ENCODE measurements at regions not wholly inside any gene's neighbourhood (a gene's known extent, or its start where the extent isn't known, plus 50 kb on each side); places are given as distances from the start of the nearest gene placed in this dataset.
"Not testable (repeated sequence)": the region's sequence is repeated elsewhere in the genome, so short reads cannot be mapped to it uniquely, and the experiment has no call there.

GRCh38 chr3:26029321-26029720 is 239.4 kb downstream of the OXSM start:
- Histone ChIP-seq H3K9ac (no peak overlapping the region), H3K36me3 (no peaks in the 10 kb centered on the region), H3K9me3 (peaks cover 23% of the 10 kb centered on the region), H3K4me1 (no peaks in the 10 kb centered on the region), H3K27ac (no peak overlapping the region), H3K27me3 (no peaks in the 10 kb centered on the region), H3K4me2 (no peak overlapping the region), H4K20me1 (no peaks in the 10 kb centered on the region), H3K4me3 (no peak overlapping the region)
- no peak for TF ChIP-seq Cebpa-rat (IDR thresholded peaks at IDR 0.05)

GRCh38 chr3:26042126-26042525 is 252.2 kb downstream of the OXSM start:
- H3K4me3 ChIP-seq, H3K36me3 ChIP-seq, H3K9ac ChIP-seq, H3K27me3 ChIP-seq, H3K4me2 ChIP-seq, H3K4me1 ChIP-seq, H4K20me1 ChIP-seq, H3K27ac ChIP-seq: not testable (repeated sequence)
- peaks cover 28% of the 10 kb centered on the region for H3K9me3 ChIP-seq

GRCh38 chr3:26049951-26050350 is 260.1 kb downstream of the OXSM start:
- H3K9me3 ChIP-seq: 0 out of 2 replicates have a peak, but pooled peaks cover 6% of the 10 kb centered on the region
- H3K9ac ChIP-seq: no peak overlapping the region
- H3K27ac ChIP-seq: no peak overlapping the region
- TF ChIP-seq Cebpa-rat (IDR thresholded peaks at IDR 0.05): no peak
- H3K4me3 ChIP-seq: no peak overlapping the region
- peaks cover 8% of the 10 kb centered on the region; the same call in 1 of the 2 replicates for H3K4me1 ChIP-seq
- no peaks in the 10 kb centered on the region for H4K20me1 ChIP-seq
- H3K4me2 ChIP-seq: no peak overlapping the region
- H3K27me3 ChIP-seq: no peaks in the 10 kb centered on the region
- H3K36me3 ChIP-seq: no peaks in the 10 kb centered on the region

GRCh38 chr3:26050776-26051175 is 260.9 kb downstream of the OXSM start:
- Histone ChIP-seq H3K27me3 (no peaks in the 10 kb centered on the region), H3K9ac (no peak overlapping the region), H3K27ac (no peak overlapping the region), H3K9me3 (0 out of 2 replicates have a peak, but pooled peaks cover 6% of the 10 kb centered on the region), H3K4me2 (no peak overlapping the region), H4K20me1 (no peaks in the 10 kb centered on the region), H3K36me3 (no peaks in the 10 kb centered on the region), H3K4me3 (no peak overlapping the region), H3K4me1 (peaks cover 8% of the 10 kb centered on the region; the same call in 1 of the 2 replicates)
- TF ChIP-seq Cebpa-rat (IDR thresholded peaks at IDR 0.05): no peak

GRCh38 chr3:26058901-26059321 is 269.0 kb downstream of the OXSM start:
- Histone ChIP-seq H4K20me1 (no peaks in the 10 kb centered on the region), H3K4me3 (no peak overlapping the region), H3K9me3 (no peaks in the 10 kb centered on the region), H3K27ac (no peak overlapping the region), H3K4me2 (no peak overlapping the region), H3K36me3 (no peaks in the 10 kb centered on the region), H3K27me3 (no peaks in the 10 kb centered on the region), H3K4me1 (peaks cover 8% of the 10 kb centered on the region; the same call in 1 of the 2 replicates), H3K9ac (no peak overlapping the region)
- no peak for TF ChIP-seq Cebpa-rat (IDR thresholded peaks at IDR 0.05)

GRCh38 chr3:26061947-26062346 is 272.1 kb downstream of the OXSM start:
- H3K9ac ChIP-seq: no peak overlapping the region
- no peak overlapping the region for H3K27ac ChIP-seq
- no peak overlapping the region for H3K4me3 ChIP-seq
- no peaks in the 10 kb centered on the region for H3K27me3 ChIP-seq
- no peak overlapping the region for H3K4me2 ChIP-seq
- no peaks in the 10 kb centered on the region for H3K9me3 ChIP-seq
- H3K4me1 ChIP-seq: no peaks in the 10 kb centered on the region
- no peaks in the 10 kb centered on the region for H4K20me1 ChIP-seq
- TF ChIP-seq Cebpa-rat (IDR thresholded peaks at IDR 0.05): no peak
- no peaks in the 10 kb centered on the region for H3K36me3 ChIP-seq

- no peak overlapping the region for H3K4me2 ChIP-seq
- no peak overlapping the region for H3K27ac ChIP-seq
- no peak overlapping the region for H3K4me3 ChIP-seq
- H3K9ac ChIP-seq: no peak overlapping the region
- no peaks in the 10 kb centered on the region for H3K27me3 ChIP-seq
- H3K36me3 ChIP-seq: no peaks in the 10 kb centered on the region
- TF ChIP-seq Cebpa-rat (IDR thresholded peaks at IDR 0.05): no peak
- no peaks in the 10 kb centered on the region for H3K9me3 ChIP-seq
- H4K20me1 ChIP-seq: no peaks in the 10 kb centered on the region
- no peaks in the 10 kb centered on the region for H3K4me1 ChIP-seq
These were observed 274.4 kb downstream of the OXSM start for GRCh38 chr3:26064297-26064696.

- no peak overlapping the region for H3K4me3 ChIP-seq
- no peaks in the 10 kb centered on the region for H3K36me3 ChIP-seq
- H3K4me2 ChIP-seq: no peak overlapping the region
- H3K9ac ChIP-seq: no peak overlapping the region
- no peaks in the 10 kb centered on the region for H3K27me3 ChIP-seq
- H3K27ac ChIP-seq: no peak overlapping the region
- no peaks in the 10 kb centered on the region for H3K4me1 ChIP-seq
- no peaks in the 10 kb centered on the region for H3K9me3 ChIP-seq
- TF ChIP-seq Cebpa-rat (IDR thresholded peaks at IDR 0.05): no peak
- no peaks in the 10 kb centered on the region for H4K20me1 ChIP-seq
These were observed 279.0 kb downstream of the OXSM start for GRCh38 chr3:26068890-26069289.

- H3K36me3 ChIP-seq: no peaks in the 10 kb centered on the region
- no peak for TF ChIP-seq Cebpa-rat (IDR thresholded peaks at IDR 0.05)
These were observed 281.0 kb downstream of the OXSM start for GRCh38 chr3:26070854-26071253.

GRCh38 chr3:26074080-26074479 is 284.2 kb downstream of the OXSM start:
- Histone ChIP-seq H3K36me3 (no peaks in the 10 kb centered on the region), H3K4me3 (no peak overlapping the region), H3K9me3 (no peaks in the 10 kb centered on the region), H3K27ac (no peak overlapping the region), H4K20me1 (no peaks in the 10 kb centered on the region), H3K9ac (no peak overlapping the region), H3K4me2 (no peak overlapping the region), H3K27me3 (no peaks in the 10 kb centered on the region), H3K4me1 (peaks cover 4% of the 10 kb centered on the region; the same call in 1 of the 2 replicates)
- no peak for TF ChIP-seq Cebpa-rat (IDR thresholded peaks at IDR 0.05)

More at GRCh38 chr3:26070854-26071253, 281.0 kb downstream of the OXSM start:
- Histone ChIP-seq H3K9ac (no peak overlapping the region), H3K4me3 (no peak overlapping the region), H3K4me2 (no peak overlapping the region), H3K27me3 (no peaks in the 10 kb centered on the region), H3K9me3 (no peaks in the 10 kb centered on the region), H4K20me1 (no peaks in the 10 kb centered on the region), H3K4me1 (peaks cover 3% of the 10 kb centered on the region; the same call in 1 of the 2 replicates), H3K27ac (no peak overlapping the region)

- no peak overlapping the region for H3K4me2 ChIP-seq
- peaks cover 4% of the 10 kb centered on the region; the same call in 1 of the 2 replicates for H3K4me1 ChIP-seq
- no peak overlapping the region for H3K27ac ChIP-seq
- no peaks in the 10 kb centered on the region for H3K9me3 ChIP-seq
- no peak for TF ChIP-seq Cebpa-rat (IDR thresholded peaks at IDR 0.05)
- H3K27me3 ChIP-seq: no peaks in the 10 kb centered on the region
- no peak overlapping the region for H3K9ac ChIP-seq
- H3K4me3 ChIP-seq: no peak overlapping the region
- no peaks in the 10 kb centered on the region for H4K20me1 ChIP-seq
- H3K36me3 ChIP-seq: no peaks in the 10 kb centered on the region
These were observed 288.6 kb downstream of the OXSM start for GRCh38 chr3:26078539-26078938.
